Gastroesophageal sphincter (tissue), 3 donors: ENCODE measurements at regions not wholly inside any gene's neighbourhood (a gene's known extent, or its start where the extent isn't known, plus 50 kb on each side); places are given as distances from the start of the nearest gene placed in this dataset.

Experiments
- CTCF ChIP-seq, 4 experiments: fragments of 200-600 bp in 2 of 4; fragments of 450-650 bp in 2 of 4; sonication (generic) in 1 of 4; IDR thresholded peaks; one replicate each; pipeline ENCODE4 v1.5.1; 2017 to 2019; ENCODE audit warnings: antibody characterized with exemption in 4 of 4, mild to moderate bottlenecking in 2 of 4, moderate library complexity in 2 of 4
- EP300 ChIP-seq: sonication (generic); formaldehyde crosslinking; IDR thresholded peaks from one replicate; pipeline ENCODE4 v1.6.1; 2017; ENCODE audit warnings: antibody characterized with exemption, mild to moderate bottlenecking
- POLR2AphosphoS5 ChIP-seq: sonication (generic); formaldehyde crosslinking; IDR thresholded peaks from one replicate; pipeline ENCODE4 v1.6.1; 2017; ENCODE audit warnings: antibody characterized with exemption

- TF ChIP-seq POLR2AphosphoS5 (no peak), EP300 (no peak), CTCF (IDR thresholded peaks at IDR 0.05) (no peak)
These were observed 601.7 kb downstream of the PRELID2 start for GRCh38 chr5:145233461-145233860.
